PFSK-1 (cell line): ENCODE measurements at regions not wholly inside any gene's neighbourhood (a gene's known extent, or its start where the extent isn't known, plus 50 kb on each side); places are given as distances from the start of the nearest gene placed in this dataset.

Experiments used
- FOXP2 ChIP-seq: optimal IDR thresholded peaks from 2 replicates; pipeline ENCODE3; 2011; ENCODE audit warnings: borderline replicate concordance, control low read depth, inconsistent platforms; ENCODE audit not compliant: insufficient read depth; ENCODE audit errors: extremely low read length, extremely low read depth
- POLR2AphosphoS5 ChIP-seq: IDR thresholded peaks from 2 replicates; pipeline ENCODE4 v1.6.1; 2012; ENCODE audit warnings: low read depth, mild to moderate bottlenecking, control low read depth, low read length, moderate library complexity
- REST ChIP-seq, 2 experiments: IDR thresholded peaks; 2 replicates each; pipeline versions ENCODE4 v1.6.1 to v1.8.0; 2011 to 2012; ENCODE audit warnings: low read depth in 2 of 2, low read length in 2 of 2, control low read depth in 1 of 2, inconsistent platforms in 1 of 2, mild to moderate bottlenecking in 1 of 2, moderate library complexity in 1 of 2; ENCODE audit not compliant: insufficient read depth in 1 of 2
- SIN3A ChIP-seq: IDR thresholded peaks from 2 replicates; pipeline ENCODE4 v1.6.1; 2012; ENCODE audit warnings: mild to moderate bottlenecking, low read length, moderate library complexity, borderline replicate concordance; ENCODE audit not compliant: insufficient read depth
- TAF1 ChIP-seq: IDR thresholded peaks from 2 replicates; pipeline ENCODE4 v1.6.1; 2012; ENCODE audit warnings: low read length, control low read depth, borderline replicate concordance; ENCODE audit not compliant: insufficient read depth

DNA sequence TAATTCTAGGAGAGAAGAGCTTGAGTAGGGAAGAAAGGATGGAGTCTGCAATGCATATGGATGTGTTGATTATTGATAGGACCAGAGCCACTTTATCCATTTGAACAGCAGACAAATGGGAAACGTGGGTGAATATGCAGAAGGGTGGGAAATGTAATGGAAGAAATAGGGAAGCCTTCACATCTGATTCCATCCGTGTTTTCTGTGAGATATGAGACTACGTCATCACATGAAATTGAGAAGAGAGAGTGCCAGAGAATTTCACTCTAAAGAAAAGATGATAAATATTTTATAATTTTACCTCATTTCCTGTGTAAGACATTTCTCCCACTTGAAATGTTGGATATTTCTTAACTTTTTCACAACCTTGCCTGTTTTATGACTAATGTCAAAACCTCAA is 788.4 kb upstream of the FAM98A start:
- TF ChIP-seq POLR2AphosphoS5 (no peak), FOXP2 (no peak), REST (IDR thresholded peaks at IDR 0.05; ENCODE audit: insufficient read depth in 1 of 2, low read depth in 2 of 2, low read length in 2 of 2) (no peak), SIN3A (no peak), TAF1 (no peak)

DNA sequence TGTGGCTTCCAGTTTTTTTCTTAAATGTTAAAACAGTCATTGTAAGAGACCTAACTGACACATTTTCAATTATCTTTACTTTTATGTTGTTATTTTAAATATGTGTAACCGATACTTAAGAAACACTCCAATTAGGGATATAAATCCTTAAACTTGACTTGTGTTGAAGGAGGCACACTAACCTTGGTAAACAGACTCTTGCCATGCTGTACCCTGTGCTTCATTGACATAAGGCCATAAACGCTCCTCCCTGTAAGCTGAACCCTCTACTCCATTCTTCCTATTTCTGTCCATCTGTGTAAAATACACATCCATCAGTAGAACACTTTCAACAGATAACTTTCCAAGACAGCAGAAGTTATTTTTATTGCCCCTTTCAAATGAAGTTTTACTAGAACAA is 780.5 kb upstream of the FAM98A start:
- TF ChIP-seq FOXP2 (no peak), REST (IDR thresholded peaks at IDR 0.05; ENCODE audit: insufficient read depth in 1 of 2, low read depth in 2 of 2, low read length in 2 of 2) (no peak), SIN3A (no peak), TAF1 (no peak), POLR2AphosphoS5 (no peak)

DNA sequence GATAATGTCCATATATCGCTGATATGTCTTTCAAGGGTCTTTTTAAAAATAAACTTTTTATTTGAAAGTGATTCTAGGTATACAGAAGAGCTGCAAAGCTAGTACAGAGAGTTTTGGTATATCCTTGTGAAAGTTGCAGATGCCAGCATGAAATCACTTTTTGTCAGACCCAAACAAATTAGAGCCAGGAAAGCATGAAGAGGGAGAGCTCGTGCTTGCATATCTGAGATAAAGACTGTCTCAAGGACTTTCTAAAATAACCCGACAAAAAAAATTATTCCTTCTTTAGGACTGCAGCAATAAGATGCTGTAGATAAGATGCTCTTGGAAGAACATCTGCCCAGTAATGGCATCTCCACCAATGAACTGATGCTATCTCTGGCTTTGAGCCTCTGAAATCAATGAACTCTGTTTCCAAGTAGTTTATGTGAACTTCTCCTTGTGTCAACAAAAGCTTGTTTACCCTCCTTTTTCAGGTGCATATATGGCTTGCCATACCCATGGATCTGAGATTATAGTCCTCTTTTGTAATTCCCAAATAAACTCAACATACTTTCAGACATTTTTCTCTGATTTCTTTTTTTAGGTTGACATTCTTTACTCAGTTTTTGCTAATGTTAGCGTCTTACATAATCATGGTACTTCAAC is 774.6 kb upstream of the FAM98A start:
- TF ChIP-seq SIN3A (no peak), POLR2AphosphoS5 (no peak), REST (IDR thresholded peaks at IDR 0.05; ENCODE audit: insufficient read depth in 1 of 2, low read depth in 2 of 2, low read length in 2 of 2) (no peak), FOXP2 (no peak), TAF1 (no peak)

- TF ChIP-seq POLR2AphosphoS5, result no peak
- no peak for TF ChIP-seq FOXP2
- TF ChIP-seq TAF1, result no peak
- no peak for TF ChIP-seq SIN3A
- TF ChIP-seq REST (IDR thresholded peaks at IDR 0.05; ENCODE audit: insufficient read depth in 1 of 2, low read depth in 2 of 2, low read length in 2 of 2), result no peak
Measured at GRCh38 chr2:34372967-34373366, 773.9 kb upstream of the FAM98A start.
